K562 (cell line): ENCODE measurements at regions not wholly inside any gene's neighbourhood (a gene's known extent, or its start where the extent isn't known, plus 50 kb on each side); places are given as distances from the start of the nearest gene placed in this dataset.

Source experiments
- ATAC-seq: fragments of 200-7000 bp; cut with Tn5 transposase; 3 replicates; pipeline ENCODE4 v1.9.1; 2020; ENCODE audit warnings: moderate library complexity
- BruUV-seq: library from RNA; stranded (reverse); fragments of 400-500 nt; replicated peaks from 2 replicates; lab custom pipeline; 2021; lab: Mats Ljungman, UMichigan
- CTCF ChIA-PET: fragments of 300-600 bp; formaldehyde crosslinking; extraction: SDS; loops from one replicate; lab custom pipeline; 2021; ENCODE audit warnings: low intra/inter-chr PET ratio; lab: Yijun Ruan, JAX
- POLR2A ChIA-PET: fragments of 300-600, 350-650 bp; sonication (Branson Sonifier 250); formaldehyde crosslinking; extraction: SDS; loops from one replicate; lab custom pipeline; 2021; ENCODE audit warnings: antibody characterized with exemption, inconsistent platforms; lab: Yijun Ruan, JAX
- DNase-seq, 4 experiments: peaks; one replicate each; pipeline versions ENCODE4 v3.0.0 to v3.0.0-alpha.2; 2011 to 2018; ENCODE audit warnings: low spot score in 3 of 4, mixed read lengths in 3 of 4; ENCODE audit errors: extremely low read depth in 1 of 4
- FAIRE-seq: peaks from 2 replicates; lab custom pipeline; 2011; peaks lifted over from hg19 to GRCh38; lab: Jason Lieb, UNC
- H2AFZ ChIP-seq: 2 replicates; pipeline ENCODE4 v1.6.0; 2011; ENCODE audit warnings: low read depth, low read length, control low read depth, inconsistent platforms
- H3K27ac ChIP-seq: fragments of 200-600 bp; 3 replicates; pipeline ENCODE4 v1.8.0; 2011; ENCODE audit warnings: low read depth, mild to moderate bottlenecking, control low read depth, inconsistent platforms, low read length, moderate library complexity, mixed read lengths; ENCODE audit errors: extremely low read depth
- H3K27me3 ChIP-seq, 2 experiments: fragments of 300-600 bp in 1 of 2; 2 replicates in 1 of 2; 3 replicates in 1 of 2; pipeline versions ENCODE4 v1.6.0 to v1.8.0; 2011; ENCODE audit warnings: inconsistent platforms in 2 of 2, low read length in 2 of 2, mild to moderate bottlenecking in 1 of 2, mixed read lengths in 1 of 2, moderate library complexity in 1 of 2; ENCODE audit not compliant: control insufficient read depth in 2 of 2, insufficient read depth in 2 of 2
- H3K36me3 ChIP-seq: fragments of 300-600 bp; 3 replicates; pipeline ENCODE4 v1.8.0; 2011; ENCODE audit warnings: mild to moderate bottlenecking, low read length, inconsistent platforms; ENCODE audit not compliant: control insufficient read depth, insufficient read depth
- H3K4me1 ChIP-seq, 2 experiments: fragments of 200-600 bp in 1 of 2; replicated peaks in 1 of 2; 2 replicates in 1 of 2; 3 replicates in 1 of 2; pipeline versions ENCODE4 v1.5.1 to v1.8.0; 2011; ENCODE audit warnings: inconsistent platforms in 2 of 2, low read length in 2 of 2, mild to moderate bottlenecking in 1 of 2, mixed read lengths in 1 of 2, moderate library complexity in 1 of 2; ENCODE audit not compliant: control insufficient read depth in 2 of 2, insufficient read depth in 2 of 2
- H3K4me2 ChIP-seq: 2 replicates; pipeline ENCODE4 v1.6.1; 2011; ENCODE audit warnings: low read length, control low read depth, inconsistent platforms, mixed read lengths; ENCODE audit not compliant: insufficient read depth
- H3K4me3 ChIP-seq: fragments of 200-600 bp; sonication (generic), shearing (Covaris generic); 2 replicates; pipeline ENCODE4 v1.5.1; 2016; ENCODE audit warnings: control low read depth, inconsistent platforms
- H3K79me2 ChIP-seq: fragments of 200-600 bp; 3 replicates; pipeline ENCODE4 v1.8.0; 2011; ENCODE audit warnings: low read length, inconsistent platforms; ENCODE audit not compliant: control insufficient read depth, insufficient read depth
- H3K9ac ChIP-seq, 2 experiments: 2 replicates each; pipeline versions ENCODE4 v1.6.0 to v1.6.1; 2011; ENCODE audit warnings: low read depth in 2 of 2, low read length in 2 of 2, control low read depth in 1 of 2, inconsistent platforms in 1 of 2, mild to moderate bottlenecking in 1 of 2, mixed read lengths in 1 of 2; ENCODE audit not compliant: insufficient read depth in 1 of 2
- H3K9me1 ChIP-seq: one replicate; pipeline ENCODE4 v1.6.0; 2011; ENCODE audit warnings: inconsistent platforms, mild to moderate bottlenecking, low read length, moderate library complexity; ENCODE audit not compliant: control insufficient read depth, insufficient read depth
- H3K9me3 ChIP-seq: replicated peaks from 2 replicates; pipeline ENCODE4 v1.5.1; 2011; ENCODE audit warnings: low read depth, low read length, inconsistent platforms; ENCODE audit not compliant: control insufficient read depth, insufficient read depth
- H4K20me1 ChIP-seq: replicated peaks from 2 replicates; pipeline ENCODE4 v1.6.1; 2011; ENCODE audit warnings: low read length, inconsistent platforms, mixed read lengths; ENCODE audit not compliant: control insufficient read depth, insufficient read depth
- ATF2 ChIP-seq: sonication (generic); formaldehyde crosslinking; IDR thresholded peaks from 2 replicates; pipeline ENCODE4 v1.8.1; 2022; ENCODE audit warnings: missing genetic modification reagents
- DEAF1 ChIP-seq: fragments of 450-650 bp; formaldehyde crosslinking; IDR thresholded peaks from 2 replicates; pipeline ENCODE4 v1.4.0; 2020; ENCODE audit warnings: mild to moderate bottlenecking, moderate library complexity
- E2F3 ChIP-seq: fragments of 250-450 bp; sonication (Bioruptor Pico); IDR thresholded peaks from 2 replicates; pipeline ENCODE4 v1.4.0; 2020; ENCODE audit warnings: mild to moderate bottlenecking
- GTF2A2 ChIP-seq: IDR thresholded peaks from 2 replicates; pipeline ENCODE4 v1.6.1; 2016; ENCODE audit warnings: mild to moderate bottlenecking, missing genetic modification characterization, missing compliant biosample characterization
- HDAC2 ChIP-seq: fragments of 450-650 bp; IDR thresholded peaks from 2 replicates; pipeline ENCODE4 v1.6.1; 2016; ENCODE audit warnings: mild to moderate bottlenecking
- HINFP ChIP-seq: fragments of 450-650 bp; conservative IDR thresholded peaks from 2 replicates; pipeline ENCODE4 v1.6.1; 2016; ENCODE audit warnings: missing genetic modification characterization, low read depth, mild to moderate bottlenecking, control low read depth, missing compliant biosample characterization
- KAT2B ChIP-seq: IDR thresholded peaks from one replicate; pipeline ENCODE4 v1.6.1; 2012; ENCODE audit warnings: low read depth, mild to moderate bottlenecking, control low read depth, inconsistent platforms, low read length, moderate library complexity
- MTF1 ChIP-seq: fragments of 250-450 bp; sonication (Bioruptor Pico); IDR thresholded peaks from 2 replicates; pipeline ENCODE4 v1.9.0; 2021; ENCODE audit warnings: moderate library complexity, mild to moderate bottlenecking, inconsistent platforms, borderline replicate concordance
- PHB ChIP-seq: fragments of 250-450 bp; sonication (Bioruptor Pico); IDR thresholded peaks from 2 replicates; pipeline ENCODE4 v1.5.0; 2021
- TEAD1 ChIP-seq, 2 experiments: fragments of 450-650 bp in 1 of 2; sonication (generic) in 1 of 2; formaldehyde crosslinking; IDR thresholded peaks; 2 replicates each; pipeline versions ENCODE4 v1.4.0 to v1.8.0; 2020 to 2022; ENCODE audit warnings: mild to moderate bottlenecking in 2 of 2, missing genetic modification reagents in 1 of 2
- WGBS: fragments of 100-300 bp; shearing (Covaris generic); methylation state at CpG from one replicate; pipeline ENCODE4 v1.1.6; 2016; ENCODE audit warnings: low coverage, mixed read lengths; ENCODE audit not compliant: insufficient coverage; ENCODE audit errors: missing lambda C conversion rate; 5-methylcytosine and 5-hydroxymethylcytosine counted together
- in situ Hi-C: fragments of 300-500 bp; cut with MboI; formaldehyde crosslinking; loops from 4 replicates; pipeline ENCODE4 v1.15.0; 2018; ENCODE audit warnings: inconsistent platforms, mixed read lengths
- intact Hi-C: fragments of 100-400 bp; cut with micrococcal nuclease; formaldehyde crosslinking; loops from 2 replicates; pipeline ENCODE4 v1.14.2; 2022
- TF ChIP-seq, protein P1 (sequence below): fragments of 450-650 bp; formaldehyde crosslinking; IDR thresholded peaks from 2 replicates; pipeline ENCODE4 v1.4.0; 2020; ENCODE audit warnings: mild to moderate bottlenecking

DNA sequence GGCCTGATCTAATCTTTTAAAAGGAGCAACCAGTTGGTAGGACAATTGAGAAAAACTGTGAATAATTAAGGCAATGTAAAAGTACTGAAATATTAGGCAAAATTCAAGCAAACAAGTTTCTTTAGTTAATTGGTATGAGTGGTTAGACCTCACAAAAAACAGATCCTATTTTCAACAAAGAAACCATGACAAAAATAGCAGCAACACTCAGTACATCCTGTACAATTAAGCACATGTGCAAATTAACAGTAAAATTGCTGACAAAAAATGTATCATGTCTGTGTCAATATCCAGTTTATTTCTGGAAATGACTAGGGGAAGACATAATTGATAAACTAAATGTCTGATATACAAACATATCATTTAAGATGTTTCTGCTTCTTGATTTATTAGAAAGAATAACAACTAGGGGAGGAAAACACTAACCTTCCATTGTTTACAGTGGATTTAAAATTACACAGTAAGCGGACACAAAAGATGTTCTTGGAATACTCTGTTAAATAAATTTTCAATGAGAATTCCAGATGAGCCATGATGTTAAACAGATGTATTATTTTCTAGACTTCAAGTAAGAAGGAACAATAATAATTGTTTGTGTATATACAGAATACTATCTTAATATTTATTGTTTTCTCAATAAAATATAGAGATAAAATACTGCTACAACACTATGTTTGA, 638.9 kb downstream of the SPRY1 start:
- TF ChIP-seq TEAD1 (CRISPR knock-in tag; IDR thresholded peaks at IDR 0.05): no peak
- TF ChIP-seq, all 486 proteins: peak for 0
- FAIRE-seq: no peak
- ATAC-seq: no peak
- in situ Hi-C loops (no loop called here), intact Hi-C loops (no loop called here)
- H3K79me2 ChIP-seq: no peaks in the 10 kb centered on the region
- no peaks in the 10 kb centered on the region for H3K9me3 ChIP-seq
- H3K27me3 ChIP-seq: no peaks in the 10 kb centered on the region
- H3K4me1 ChIP-seq: no peaks in the 10 kb centered on the region
- no peaks in the 10 kb centered on the region for H3K36me3 ChIP-seq
- no peak for DNase-seq
- no peak overlapping the region for H3K4me3 ChIP-seq
- no peaks in the 10 kb centered on the region for H3K9me1 ChIP-seq
- no peak overlapping the region for H3K4me2 ChIP-seq
- no peak overlapping the region for H3K27ac ChIP-seq
- no peak overlapping the region for H3K9ac ChIP-seq
- ChIA-PET CTCF (no interaction called here), POLR2A (no interaction called here)
- no TSS peak for BruUV-seq
- H2AFZ ChIP-seq: no peak overlapping the region
- 0% methylated on average over 1 of the region's 1 CpG for WGBS
- H4K20me1 ChIP-seq: no peaks in the 10 kb centered on the region

DNA sequence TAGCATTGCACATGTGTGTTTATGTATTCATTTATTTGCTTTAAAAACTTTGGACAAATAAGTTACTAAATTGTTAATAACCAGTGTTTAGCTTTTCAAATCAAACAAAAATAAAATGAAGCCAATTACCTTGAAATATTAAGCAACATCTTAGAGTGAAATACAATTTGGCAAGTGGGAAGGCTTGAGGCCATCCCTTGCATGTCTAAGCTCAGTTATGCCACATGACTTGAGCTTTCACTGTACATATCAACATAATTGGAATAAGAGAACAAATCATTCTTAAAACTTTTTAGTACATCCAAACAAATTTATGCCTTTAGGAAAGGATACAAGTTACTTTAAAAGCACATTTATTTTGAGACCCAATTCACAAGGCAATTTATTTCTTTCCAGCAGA, 640.6 kb downstream of the SPRY1 start:
- Histone ChIP-seq H3K27me3 (no peaks in the 10 kb centered on the region), H3K9ac (no peak overlapping the region), H2AFZ (no peak overlapping the region), H3K27ac (no peak overlapping the region), H3K79me2 (no peaks in the 10 kb centered on the region), H3K4me1 (no peaks in the 10 kb centered on the region), H3K4me2 (no peak overlapping the region), H3K9me3 (no peaks in the 10 kb centered on the region), H3K36me3 (no peaks in the 10 kb centered on the region), H3K4me3 (no peak overlapping the region), H3K9me1 (no peaks in the 10 kb centered on the region), H4K20me1 (no peaks in the 10 kb centered on the region)
- ChIA-PET CTCF (no interaction called here), POLR2A (no interaction called here)
- no peak for ATAC-seq
- FAIRE-seq: no peak
- intact Hi-C loops: no loop called here
- DNase-seq: no peak
- BruUV-seq: no TSS peak
- in situ Hi-C loops: no loop called here
- TF ChIP-seq HDAC2 (no peak), DEAF1 (no peak), HINFP (tag) (no peak), ATF2 (no peak), GTF2A2 (no peak), MTF1 (CRISPR knock-in tag) (no peak), PHB (no peak), KAT2B (no peak), E2F3 (no peak)
- TF ChIP-seq, protein P1, sequence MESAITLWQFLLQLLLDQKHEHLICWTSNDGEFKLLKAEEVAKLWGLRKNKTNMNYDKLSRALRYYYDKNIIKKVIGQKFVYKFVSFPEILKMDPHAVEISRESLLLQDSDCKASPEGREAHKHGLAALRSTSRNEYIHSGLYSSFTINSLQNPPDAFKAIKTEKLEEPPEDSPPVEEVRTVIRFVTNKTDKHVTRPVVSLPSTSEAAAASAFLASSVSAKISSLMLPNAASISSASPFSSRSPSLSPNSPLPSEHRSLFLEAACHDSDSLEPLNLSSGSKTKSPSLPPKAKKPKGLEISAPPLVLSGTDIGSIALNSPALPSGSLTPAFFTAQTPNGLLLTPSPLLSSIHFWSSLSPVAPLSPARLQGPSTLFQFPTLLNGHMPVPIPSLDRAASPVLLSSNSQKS: no peak
